NT2/D1 (cell line): ENCODE measurements at regions not wholly inside any gene's neighbourhood (a gene's known extent, or its start where the extent isn't known, plus 50 kb on each side); places are given as distances from the start of the nearest gene placed in this dataset.

Experiments
- DNase-seq: peaks from one replicate; pipeline ENCODE4 v3.0.0-alpha.2; 2011; ENCODE audit warnings: low read depth, low spot score
- H3K27me3 ChIP-seq: 2 replicates; pipeline ENCODE4 v1.6.0; 2011; ENCODE audit warnings: mild to moderate bottlenecking; ENCODE audit not compliant: insufficient read length, insufficient read depth
- H3K36me3 ChIP-seq: 2 replicates; pipeline ENCODE4 v1.6.1; 2011; ENCODE audit warnings: mild to moderate bottlenecking, low read length, mixed read lengths; ENCODE audit not compliant: insufficient read depth, insufficient read length
- H3K4me1 ChIP-seq: 2 replicates; pipeline ENCODE4 v1.5.1; 2011; ENCODE audit not compliant: insufficient read depth, insufficient read length
- H3K4me3 ChIP-seq: 2 replicates; pipeline ENCODE4 v1.5.1; 2011; ENCODE audit warnings: low read depth; ENCODE audit not compliant: insufficient read length
- H3K9ac ChIP-seq: 2 replicates; pipeline ENCODE4 v1.6.0; 2011; ENCODE audit warnings: low read depth; ENCODE audit not compliant: insufficient read length
- H3K9me3 ChIP-seq: 2 replicates; pipeline ENCODE4 v1.5.1; 2011; ENCODE audit warnings: mild to moderate bottlenecking, low read length; ENCODE audit not compliant: insufficient read depth
- SUZ12 ChIP-seq: IDR thresholded peaks from 2 replicates; pipeline ENCODE4 v1.6.1; 2011; ENCODE audit not compliant: insufficient read length, insufficient read depth; ENCODE audit errors: extremely low read depth
- YY1 ChIP-seq: IDR thresholded peaks from 2 replicates; pipeline ENCODE4 v1.6.1; 2011; ENCODE audit not compliant: insufficient read length, insufficient read depth
- ZNF274 ChIP-seq: IDR thresholded peaks from 2 replicates; pipeline ENCODE4 v1.6.1; 2011; ENCODE audit warnings: mild to moderate bottlenecking, low read depth, low read length

DNA sequence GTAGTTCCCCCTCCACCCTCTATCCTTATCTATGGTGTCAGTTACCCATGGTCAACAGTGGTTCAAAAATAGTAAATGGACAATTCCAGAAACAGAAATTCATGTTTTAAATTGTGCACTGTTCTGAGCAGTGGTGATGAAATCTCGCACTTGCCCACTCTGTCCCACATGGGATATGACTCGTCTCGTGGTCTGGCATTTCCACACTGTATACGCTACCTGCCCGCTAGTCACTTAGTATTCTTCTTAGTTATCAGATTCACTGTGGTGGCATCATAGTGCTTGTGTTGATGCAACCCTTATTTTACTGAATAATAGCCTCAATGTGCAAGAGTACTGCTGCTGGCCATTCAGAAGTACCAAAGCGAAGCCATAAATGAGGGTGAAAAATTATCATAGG, 507.0 kb downstream of the SNAPC1 start:
- Histone ChIP-seq H3K9ac (no peak overlapping the region), H3K36me3 (no peaks in the 10 kb centered on the region), H3K4me3 (no peak overlapping the region), H3K9me3 (no peaks in the 10 kb centered on the region), H3K4me1 (no peaks in the 10 kb centered on the region), H3K27me3 (no peaks in the 10 kb centered on the region)
- no peak for DNase-seq
- TF ChIP-seq SUZ12 (no peak), YY1 (no peak), ZNF274 (no peak)

DNA sequence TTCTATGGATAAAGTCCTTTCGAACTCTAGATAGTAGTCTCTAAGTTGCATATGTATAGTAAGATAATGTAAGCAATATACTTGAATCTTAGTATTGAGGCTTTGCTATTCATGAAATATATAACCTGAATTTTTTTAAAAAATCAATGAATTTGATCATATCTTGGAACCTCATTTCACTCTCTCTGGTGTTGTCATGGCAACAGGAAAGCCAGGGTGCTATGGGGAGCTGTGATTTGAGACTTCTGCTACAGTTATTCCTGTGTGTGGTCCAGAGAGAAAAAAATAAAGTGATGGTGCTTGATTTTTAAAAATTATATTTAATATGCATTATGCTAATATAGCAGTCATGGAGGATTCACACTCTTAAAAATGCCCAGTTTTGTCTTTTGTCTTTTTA, 508.0 kb downstream of the SNAPC1 start:
- DNase-seq = no peak
- TF ChIP-seq ZNF274 (no peak), YY1 (no peak), SUZ12 (no peak)
- Histone ChIP-seq H3K9ac (no peak overlapping the region), H3K9me3 (no peaks in the 10 kb centered on the region), H3K27me3 (no peaks in the 10 kb centered on the region), H3K36me3 (no peaks in the 10 kb centered on the region), H3K4me1 (no peaks in the 10 kb centered on the region), H3K4me3 (no peak overlapping the region)

DNA sequence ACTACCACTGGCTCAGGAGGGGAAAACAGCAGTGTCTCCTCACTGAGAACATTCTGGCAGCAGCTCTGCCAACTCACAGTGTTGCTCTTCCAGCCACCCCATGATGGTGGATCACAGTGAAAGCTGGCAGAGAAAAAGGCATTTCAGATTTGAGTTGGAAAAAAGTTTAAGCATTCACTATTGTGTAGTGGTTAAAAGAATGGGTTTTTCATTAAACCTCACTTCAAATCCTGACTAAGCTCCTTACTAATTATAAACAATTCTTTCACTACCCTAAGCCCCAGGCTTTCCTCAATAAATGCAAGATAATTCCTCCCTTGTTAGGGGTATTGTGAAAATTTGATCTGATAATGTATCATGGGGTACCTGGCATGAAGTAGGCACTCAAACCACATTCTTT, 518.1 kb downstream of the SNAPC1 start:
- Histone ChIP-seq H3K4me3 (no peak overlapping the region), H3K27me3 (no peaks in the 10 kb centered on the region), H3K9ac (no peak overlapping the region), H3K9me3 (no peaks in the 10 kb centered on the region), H3K36me3 (no peaks in the 10 kb centered on the region), H3K4me1 (no peaks in the 10 kb centered on the region)
- no peak for DNase-seq
- TF ChIP-seq ZNF274 = no peak
- no peak for TF ChIP-seq YY1
- no peak for TF ChIP-seq SUZ12

DNA sequence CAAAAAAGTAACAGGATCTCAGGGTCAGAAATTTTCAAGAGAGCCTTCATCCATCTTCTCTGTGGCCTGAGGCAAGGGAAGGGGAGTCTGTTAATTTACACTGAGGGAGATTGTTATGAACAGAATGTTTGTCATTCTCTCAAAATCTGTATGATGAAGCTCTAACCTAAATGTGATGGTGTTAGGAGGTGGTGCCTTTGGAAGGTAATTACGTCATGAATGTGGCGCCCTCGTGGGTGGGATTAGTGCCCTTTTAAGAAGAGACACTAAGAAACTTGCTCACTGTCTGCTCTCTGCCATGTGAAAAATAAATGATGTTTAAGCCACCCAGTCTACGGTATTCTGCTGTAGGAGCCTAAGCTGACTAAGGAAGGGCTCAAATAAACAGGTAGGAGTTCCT, 521.6 kb downstream of the SNAPC1 start:
- Histone ChIP-seq H3K9me3 (no peaks in the 10 kb centered on the region), H3K27me3 (no peaks in the 10 kb centered on the region), H3K9ac (no peak overlapping the region), H3K36me3 (no peaks in the 10 kb centered on the region), H3K4me3 (no peak overlapping the region), H3K4me1 (no peaks in the 10 kb centered on the region)
- DNase-seq = no peak
- no peak for TF ChIP-seq ZNF274
- TF ChIP-seq SUZ12 = no peak
- no peak for TF ChIP-seq YY1

DNA sequence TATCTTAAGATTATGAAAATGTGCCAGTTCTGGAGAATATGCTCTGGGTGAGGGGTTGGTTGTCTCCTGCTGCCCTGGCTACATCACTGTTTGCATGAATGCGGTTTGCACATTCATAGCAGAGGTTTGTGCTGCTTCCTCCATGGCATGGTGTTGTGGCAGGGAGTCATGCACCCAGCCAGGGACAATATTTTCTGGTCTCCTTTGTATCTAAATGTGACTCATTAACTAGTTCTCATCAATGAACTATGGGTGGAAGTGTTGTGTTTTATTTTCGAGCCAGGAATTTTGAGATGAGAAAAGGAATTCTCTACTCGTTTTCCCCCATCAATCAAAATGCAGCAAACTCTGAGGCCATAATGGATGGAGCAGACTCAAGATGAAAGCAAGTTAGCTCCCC, 527.3 kb downstream of the SNAPC1 start:
- H3K36me3 ChIP-seq = no peaks in the 10 kb centered on the region
- H3K4me1 ChIP-seq = no peaks in the 10 kb centered on the region
- H3K9me3 ChIP-seq = no peaks in the 10 kb centered on the region
- H3K4me3 ChIP-seq = no peak overlapping the region
- no peaks in the 10 kb centered on the region for H3K27me3 ChIP-seq
- no peak overlapping the region for H3K9ac ChIP-seq
- no peak for DNase-seq
- TF ChIP-seq YY1 = no peak
- no peak for TF ChIP-seq ZNF274
- no peak for TF ChIP-seq SUZ12

DNA sequence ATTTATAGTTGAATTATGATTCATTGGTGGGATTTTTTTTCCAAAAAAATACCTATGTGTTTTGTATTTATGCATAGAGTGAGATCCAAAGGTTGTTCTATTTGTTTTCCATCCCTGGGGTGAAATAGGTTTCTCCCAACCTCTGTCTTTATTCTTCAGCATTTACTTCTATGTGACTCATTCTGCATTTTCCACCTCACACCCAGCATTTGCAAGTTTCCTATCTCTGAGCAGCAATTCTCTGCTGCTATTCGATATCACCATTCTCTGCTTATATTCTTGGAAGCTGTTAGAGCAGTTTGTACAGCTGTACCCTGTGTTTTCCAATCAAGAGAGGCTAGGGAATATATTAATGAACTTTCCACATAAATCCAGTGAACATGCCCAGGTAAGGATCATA, 538.9 kb downstream of the SNAPC1 start:
- DNase-seq = no peak
- Histone ChIP-seq H3K9ac (no peak overlapping the region), H3K4me1 (no peaks in the 10 kb centered on the region), H3K9me3 (no peaks in the 10 kb centered on the region), H3K4me3 (no peak overlapping the region), H3K27me3 (no peaks in the 10 kb centered on the region), H3K36me3 (no peaks in the 10 kb centered on the region)
- TF ChIP-seq YY1 (no peak), SUZ12 (no peak), ZNF274 (no peak)

DNA sequence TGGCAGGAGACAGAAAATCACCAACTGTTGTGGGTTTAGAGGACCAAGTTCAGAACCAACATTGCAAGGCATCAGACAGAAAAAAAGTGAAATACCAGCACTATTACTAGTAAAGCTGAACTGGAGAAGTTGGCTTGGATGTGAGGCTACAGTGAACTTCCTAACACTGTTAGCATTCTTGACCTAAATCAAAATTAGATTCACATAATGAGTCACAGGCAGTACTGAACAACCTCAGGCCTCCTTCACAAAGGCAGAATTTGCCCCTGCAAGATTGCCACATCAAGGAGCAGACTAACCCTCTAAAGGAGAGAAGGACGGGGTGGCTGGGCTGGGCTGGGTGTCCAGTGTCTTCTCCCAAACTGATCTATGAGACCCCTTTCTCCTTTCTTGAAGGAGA, 539.7 kb downstream of the SNAPC1 start:
- Histone ChIP-seq H3K27me3 (no peaks in the 10 kb centered on the region), H3K36me3 (no peaks in the 10 kb centered on the region), H3K9ac (no peak overlapping the region), H3K9me3 (no peaks in the 10 kb centered on the region), H3K4me3 (no peak overlapping the region), H3K4me1 (no peaks in the 10 kb centered on the region)
- no peak for TF ChIP-seq YY1
- no peak for TF ChIP-seq ZNF274
- no peak for TF ChIP-seq SUZ12
- no peak for DNase-seq

DNA sequence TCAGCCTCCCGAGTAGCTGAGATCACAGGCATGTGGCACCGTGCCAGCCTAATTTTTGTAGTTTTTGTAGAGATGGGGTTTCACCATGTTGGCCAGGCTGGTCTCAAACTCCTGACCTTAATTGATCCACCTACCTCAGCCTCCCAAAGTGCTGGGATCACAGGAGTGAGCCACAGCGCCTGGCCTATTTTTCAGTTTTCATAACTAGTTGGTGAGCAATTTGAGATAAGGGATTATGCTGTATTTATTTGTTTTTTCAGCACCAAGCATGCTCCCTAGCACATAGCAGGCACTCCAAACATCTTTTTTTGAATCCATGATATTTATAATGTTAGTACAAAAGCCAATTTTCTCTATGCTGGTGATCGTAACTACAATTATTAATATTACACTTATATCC, 541.2 kb downstream of the SNAPC1 start:
- Histone ChIP-seq H3K4me1 (no peaks in the 10 kb centered on the region), H3K9ac (no peak overlapping the region), H3K4me3 (no peak overlapping the region), H3K9me3 (no peaks in the 10 kb centered on the region), H3K27me3 (no peaks in the 10 kb centered on the region), H3K36me3 (no peaks in the 10 kb centered on the region)
- TF ChIP-seq YY1 (no peak), SUZ12 (no peak), ZNF274 (no peak)
- DNase-seq = no peak
